ENCODE measurements at regions not wholly inside any gene's neighbourhood (a gene's known extent, or its start where the extent isn't known, plus 50 kb on each side); places are given as distances from the start of the nearest gene placed in this dataset.

GRCh38 chr9:13427587-13427986 is 148.1 kb upstream of the MPDZ start:
- no peak overlapping the region for H3K9ac ChIP-seq (ENCODE audit: low read depth in 1 of 2, low read length in 2 of 2)
- H3K4me1 ChIP-seq (ENCODE audit: control insufficient read depth in 4 of 4, insufficient read depth in 4 of 4, low read length in 3 of 4), result no peaks in the 10 kb centered on the region
- 1% methylated on average over 3 of the region's 3 CpGs for WGBS
- H3K27ac ChIP-seq (ENCODE audit: low read depth in 1 of 2, low read length in 2 of 2), result no peak overlapping the region
- peaks cover 0 to 4% (median 1%) of the 10 kb centered on the region in 4 donors for H3K27me3 ChIP-seq (ENCODE audit: control insufficient read depth in 4 of 4, insufficient read depth in 4 of 4, low read length in 3 of 4)
- no peak overlapping the region for H3K4me3 ChIP-seq (ENCODE audit: low read depth in 1 of 3, low read length in 3 of 3)
- DNase-seq (ENCODE audit: low spot score), result no peak
- H3K9me3 ChIP-seq (ENCODE audit: control insufficient read depth in 4 of 4, low read length in 3 of 4), result no peaks in the 10 kb centered on the region
- no peaks in the 10 kb centered on the region for H3K36me3 ChIP-seq (ENCODE audit: control insufficient read depth in 4 of 4, insufficient read depth in 3 of 4, low read depth in 1 of 4, low read length in 3 of 4)
- peak; percentile 73 for TF ChIP-seq CTCF (IDR thresholded peaks at IDR 0.05; ENCODE audit: low read depth, low read length, missing input control)
- no peak for TF ChIP-seq MAX (IDR thresholded peaks at IDR 0.05)
- TF ChIP-seq RAD21 (IDR thresholded peaks at IDR 0.05), result peak; percentile 87 to 88

GRCh38 chr9:13426606-13427005 is 147.1 kb upstream of the MPDZ start:
- Histone ChIP-seq H3K4me3 (ENCODE audit: low read depth in 1 of 3, low read length in 3 of 3) (no peak overlapping the region), H3K27ac (ENCODE audit: low read depth in 1 of 2, low read length in 2 of 2) (no peak overlapping the region), H3K9me3 (ENCODE audit: control insufficient read depth in 4 of 4, low read length in 3 of 4) (no peaks in the 10 kb centered on the region), H3K27me3 (ENCODE audit: control insufficient read depth in 4 of 4, insufficient read depth in 4 of 4, low read length in 3 of 4) (peaks cover 0 to 4% (median 1%) of the 10 kb centered on the region in 4 donors), H3K36me3 (ENCODE audit: control insufficient read depth in 4 of 4, insufficient read depth in 3 of 4, low read depth in 1 of 4, low read length in 3 of 4) (no peaks in the 10 kb centered on the region), H3K9ac (ENCODE audit: low read depth in 1 of 2, low read length in 2 of 2) (no peak overlapping the region), H3K4me1 (ENCODE audit: control insufficient read depth in 4 of 4, insufficient read depth in 4 of 4, low read length in 3 of 4) (no peaks in the 10 kb centered on the region)
- no peak for TF ChIP-seq GABPA (IDR thresholded peaks at IDR 0.05 in 1 of 2, conservative IDR thresholded peaks at IDR 0.05 in 1 of 2)
- TF ChIP-seq SP1 (IDR thresholded peaks at IDR 0.05), result no peak
- TF ChIP-seq RXRA (IDR thresholded peaks at IDR 0.05), result no peak
- TF ChIP-seq FOXA1 (IDR thresholded peaks at IDR 0.05), result no peak
- no peak for TF ChIP-seq JUND (IDR thresholded peaks at IDR 0.05)
- no peak for TF ChIP-seq CTCF (IDR thresholded peaks at IDR 0.05; ENCODE audit: low read depth, low read length, missing input control)
- no peak for TF ChIP-seq MAX (IDR thresholded peaks at IDR 0.05)
- no peak for TF ChIP-seq ATF3 (IDR thresholded peaks at IDR 0.05)
- DNase-seq (ENCODE audit: low spot score), result no peak
- 77% methylated on average over 3 of the region's 3 CpGs for WGBS

GRCh38 chr9:13424872-13425271 is 145.4 kb upstream of the MPDZ start:
- H3K27ac ChIP-seq (ENCODE audit: low read depth in 1 of 2, low read length in 2 of 2), result no peak overlapping the region
- H3K4me3 ChIP-seq (ENCODE audit: low read depth in 1 of 3, low read length in 3 of 3), result no peak overlapping the region
- no peaks in the 10 kb centered on the region for H3K4me1 ChIP-seq (ENCODE audit: control insufficient read depth in 4 of 4, insufficient read depth in 4 of 4, low read length in 3 of 4)
- H3K27me3 ChIP-seq (ENCODE audit: control insufficient read depth in 4 of 4, insufficient read depth in 4 of 4, low read length in 3 of 4), result peaks cover 0 to 2% (median under 1%) of the 10 kb centered on the region in 4 donors
- no peaks in the 10 kb centered on the region for H3K9me3 ChIP-seq (ENCODE audit: control insufficient read depth in 4 of 4, low read length in 3 of 4)
- TF ChIP-seq EGR1 (IDR thresholded peaks at IDR 0.05; ENCODE audit: low read depth in 2 of 2) (no peak), ATF3 (IDR thresholded peaks at IDR 0.05) (no peak), SP1 (IDR thresholded peaks at IDR 0.05) (no peak), JUND (IDR thresholded peaks at IDR 0.05) (no peak), FOXA2 (IDR thresholded peaks at IDR 0.05) (no peak), GABPA (IDR thresholded peaks at IDR 0.05 in 1 of 2, conservative IDR thresholded peaks at IDR 0.05 in 1 of 2) (no peak), RXRA (IDR thresholded peaks at IDR 0.05) (no peak), HNF4A (conservative IDR thresholded peaks at IDR 0.05) (no peak)
- no peak overlapping the region for H3K9ac ChIP-seq (ENCODE audit: low read depth in 1 of 2, low read length in 2 of 2)
- no peak for DNase-seq (ENCODE audit: low spot score)
- 57% methylated on average over 4 of the region's 4 CpGs for WGBS
- no peaks in the 10 kb centered on the region for H3K36me3 ChIP-seq (ENCODE audit: control insufficient read depth in 4 of 4, insufficient read depth in 3 of 4, low read depth in 1 of 4, low read length in 3 of 4)
